Stomach smooth muscle (tissue), 2 donors: ENCODE measurements at regions not wholly inside any gene's neighbourhood (a gene's known extent, or its start where the extent isn't known, plus 50 kb on each side); places are given as distances from the start of the nearest gene placed in this dataset.

Experiments
- H3K27ac ChIP-seq: one replicate; pipeline ENCODE4 v1.7.0; 2013; ENCODE audit warnings: mild to moderate bottlenecking, low read length, inconsistent platforms
- H3K27me3 ChIP-seq, 2 donors: one replicate each; pipeline ENCODE4 v1.7.0; 2013; ENCODE audit warnings: low read length in 2 of 2; ENCODE audit not compliant: insufficient read depth in 2 of 2, control insufficient read depth in 1 of 2
- H3K36me3 ChIP-seq, 2 donors: one replicate each; pipeline ENCODE4 v1.7.0; 2013; ENCODE audit warnings: low read length in 2 of 2; ENCODE audit not compliant: control insufficient read depth in 2 of 2, insufficient read depth in 2 of 2
- H3K4me1 ChIP-seq: one replicate; pipeline ENCODE4 v1.7.0; 2013; ENCODE audit warnings: low read length; ENCODE audit not compliant: control insufficient read depth, insufficient read depth
- H3K4me3 ChIP-seq, 2 donors: one replicate each; pipeline ENCODE4 v1.7.0; 2013; ENCODE audit warnings: low read length in 2 of 2
- H3K9ac ChIP-seq, 2 donors: one replicate each; pipeline ENCODE4 v1.7.0; 2013; ENCODE audit warnings: low read length in 2 of 2, mild to moderate bottlenecking in 1 of 2
- H3K9me3 ChIP-seq, 2 donors: one replicate each; pipeline ENCODE4 v1.7.0; 2013; ENCODE audit warnings: low read length in 2 of 2; ENCODE audit not compliant: control insufficient read depth in 2 of 2
- donor health status: healthy.
- donor health status: Pancreatic carcinoma.

GRCh38 chr10:114754445-114755320 lies 66.9 kb upstream of the FHIP2A start:
- Histone ChIP-seq H3K9ac (no peak overlapping the region), H3K27me3 (no peaks in the 10 kb centered on the region), H3K4me1 (no peaks in the 10 kb centered on the region), H3K4me3 (no peak overlapping the region), H3K9me3 (no peaks in the 10 kb centered on the region), H3K36me3 (no peaks in the 10 kb centered on the region), H3K27ac (no peak overlapping the region)

- Histone ChIP-seq H3K36me3 (no peaks in the 10 kb centered on the region), H3K27ac (no peak overlapping the region), H3K4me3 (no peak overlapping the region), H3K9me3 (no peaks in the 10 kb centered on the region), H3K9ac (no peak overlapping the region), H3K27me3 (no peaks in the 10 kb centered on the region), H3K4me1 (no peaks in the 10 kb centered on the region)
Observed at GRCh38 chr10:114755537-114755936, 66.0 kb upstream of the FHIP2A start.

DNA sequence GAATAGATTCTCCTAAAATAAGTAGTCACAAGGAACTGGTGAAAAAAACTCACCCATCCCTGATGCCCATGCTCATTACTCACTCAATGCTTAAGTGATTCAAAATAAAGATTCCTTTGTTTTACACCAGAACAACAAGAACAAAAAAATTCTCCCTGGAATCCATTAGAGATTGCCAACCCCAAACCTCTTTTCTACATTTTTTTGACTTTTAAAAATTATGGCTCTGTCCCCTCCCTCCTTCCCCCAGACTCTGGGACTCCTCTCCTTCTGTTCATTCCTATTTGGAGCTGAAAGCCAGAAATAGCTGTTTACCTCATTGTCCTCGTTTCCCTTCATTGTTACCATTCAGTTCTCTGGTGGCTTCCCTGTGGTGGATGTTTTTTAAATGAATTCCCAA lies 63.2 kb upstream of the FHIP2A start:
- Histone ChIP-seq H3K9ac (no peak overlapping the region), H3K9me3 (no peaks in the 10 kb centered on the region), H3K4me3 (no peak overlapping the region), H3K4me1 (no peaks in the 10 kb centered on the region), H3K27ac (no peak overlapping the region), H3K27me3 (no peaks in the 10 kb centered on the region), H3K36me3 (no peaks in the 10 kb centered on the region)

DNA sequence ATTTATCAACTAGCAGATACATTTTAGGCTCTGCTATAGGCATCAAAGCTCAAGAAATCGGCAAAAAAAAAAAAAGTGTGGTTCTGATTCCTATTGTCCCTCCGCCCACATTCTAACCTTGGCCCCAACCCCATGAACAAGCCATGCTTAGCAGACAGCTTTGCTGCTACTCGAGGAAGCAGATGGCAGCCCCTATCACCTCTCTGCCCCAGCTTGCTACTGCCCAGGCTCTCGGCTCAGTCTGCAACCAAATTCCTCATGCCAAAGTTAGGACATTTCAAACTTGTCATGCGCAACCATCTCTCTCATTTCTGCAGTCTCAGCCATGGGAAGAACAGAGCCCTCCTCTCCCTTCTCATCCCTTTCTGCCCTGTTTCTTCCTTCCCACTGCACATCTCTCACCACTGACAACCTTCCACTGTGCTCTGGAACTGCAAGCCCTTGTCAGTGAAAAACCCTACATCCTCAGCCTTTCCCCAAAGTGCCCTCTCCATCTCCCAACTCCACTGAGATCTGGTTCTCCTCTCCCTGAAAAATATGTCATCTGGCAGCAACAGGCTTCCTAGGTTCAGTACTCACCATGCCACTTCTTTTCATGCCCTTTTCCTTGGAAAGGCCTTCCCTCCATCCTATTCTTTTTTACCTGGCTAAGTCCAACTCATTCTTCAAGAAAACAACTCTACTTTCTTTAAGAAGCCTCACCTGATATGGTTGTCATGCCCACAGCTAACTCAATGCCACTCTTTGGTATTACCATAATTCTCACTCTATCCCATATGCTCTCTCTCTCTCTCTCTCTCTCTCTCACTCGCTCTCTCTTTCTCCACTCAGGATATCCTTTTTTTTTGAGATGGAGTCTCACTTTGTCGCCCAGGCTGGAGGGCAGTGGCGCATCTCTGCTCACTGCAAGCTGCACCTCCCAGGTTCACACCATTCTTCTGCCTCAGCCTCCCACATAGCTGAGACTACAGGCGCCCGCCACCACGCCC lies 60.1 kb upstream of the FHIP2A start:
- Histone ChIP-seq H3K36me3 (no peaks in the 10 kb centered on the region), H3K9ac (no peak overlapping the region), H3K27me3 (peaks cover 6% of the 10 kb centered on the region in 2 donors), H3K9me3 (no peaks in the 10 kb centered on the region), H3K27ac (no peak overlapping the region), H3K4me3 (no peak overlapping the region), H3K4me1 (no peaks in the 10 kb centered on the region)

DNA sequence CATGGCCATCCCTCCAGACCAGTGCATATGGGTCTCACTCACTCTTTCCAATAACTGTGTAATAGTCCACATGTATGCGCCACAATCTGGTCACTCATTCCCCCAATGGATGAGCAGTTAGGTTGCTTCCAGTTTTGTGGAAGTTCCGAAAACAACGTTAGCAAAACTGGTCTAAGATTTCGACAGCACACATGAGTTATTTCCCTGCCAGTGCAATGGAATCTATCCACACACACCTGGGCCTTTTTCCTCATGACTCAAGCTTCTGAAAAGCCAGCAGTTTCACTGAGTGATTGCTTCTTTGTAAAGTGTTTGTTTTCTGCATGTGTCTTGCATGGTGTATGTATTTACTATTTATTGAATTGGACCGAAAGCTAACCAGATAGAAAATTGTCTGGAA lies 58.8 kb upstream of the FHIP2A start:
- Histone ChIP-seq H3K4me1 (peaks cover 8% of the 10 kb centered on the region), H3K9me3 (no peaks in the 10 kb centered on the region), H3K27me3 (peaks cover 8 to 16% of the 10 kb centered on the region in 2 donors), H3K9ac (no peak overlapping the region), H3K36me3 (no peaks in the 10 kb centered on the region), H3K4me3 (no peak overlapping the region), H3K27ac (no peak overlapping the region)

DNA sequence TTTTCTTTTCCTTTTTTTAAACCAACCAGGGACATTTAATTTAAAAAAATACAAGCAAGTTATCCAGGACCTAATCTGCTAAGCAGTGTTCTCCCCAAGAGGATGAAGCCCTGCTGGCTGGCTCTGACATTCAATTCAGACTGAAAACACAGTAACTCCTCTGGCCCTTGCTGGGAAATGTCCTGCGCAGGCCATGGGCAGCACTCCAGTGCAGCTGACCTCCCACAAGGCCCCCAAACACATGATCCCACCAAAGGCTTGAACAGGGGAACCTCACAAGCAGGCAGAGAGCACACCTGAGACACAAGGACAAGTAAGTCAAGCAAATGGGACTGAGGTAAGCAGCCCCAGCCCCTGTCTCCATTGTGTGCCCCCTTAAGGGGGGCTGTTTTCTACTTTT lies 56.9 kb upstream of the FHIP2A start:
- Histone ChIP-seq H3K27ac (no peak overlapping the region), H3K36me3 (no peaks in the 10 kb centered on the region), H3K9me3 (no peaks in the 10 kb centered on the region), H3K9ac (no peak overlapping the region), H3K27me3 (peaks cover 8 to 16% of the 10 kb centered on the region in 2 donors), H3K4me1 (peaks cover 8% of the 10 kb centered on the region), H3K4me3 (no peak overlapping the region)

- Histone ChIP-seq H3K27ac (no peak overlapping the region), H3K4me1 (peaks cover 8% of the 10 kb centered on the region), H3K4me3 (no peak overlapping the region), H3K9ac (no peak overlapping the region), H3K36me3 (no peaks in the 10 kb centered on the region), H3K27me3 (peaks cover 8 to 16% of the 10 kb centered on the region in 2 donors), H3K9me3 (no peaks in the 10 kb centered on the region)
Observed at GRCh38 chr10:114766470-114766869, 55.1 kb upstream of the FHIP2A start.

- Histone ChIP-seq H3K9me3 (no peaks in the 10 kb centered on the region), H3K9ac (no peak overlapping the region), H3K4me1 (peaks cover 8% of the 10 kb centered on the region), H3K4me3 (peak overlapping the region; percentile 56 to 68), H3K36me3 (no peaks in the 10 kb centered on the region), H3K27ac (no peak overlapping the region), H3K27me3 (peaks cover 8 to 16% of the 10 kb centered on the region in 2 donors)
Observed at GRCh38 chr10:114767101-114767985, 54.2 kb upstream of the FHIP2A start.

DNA sequence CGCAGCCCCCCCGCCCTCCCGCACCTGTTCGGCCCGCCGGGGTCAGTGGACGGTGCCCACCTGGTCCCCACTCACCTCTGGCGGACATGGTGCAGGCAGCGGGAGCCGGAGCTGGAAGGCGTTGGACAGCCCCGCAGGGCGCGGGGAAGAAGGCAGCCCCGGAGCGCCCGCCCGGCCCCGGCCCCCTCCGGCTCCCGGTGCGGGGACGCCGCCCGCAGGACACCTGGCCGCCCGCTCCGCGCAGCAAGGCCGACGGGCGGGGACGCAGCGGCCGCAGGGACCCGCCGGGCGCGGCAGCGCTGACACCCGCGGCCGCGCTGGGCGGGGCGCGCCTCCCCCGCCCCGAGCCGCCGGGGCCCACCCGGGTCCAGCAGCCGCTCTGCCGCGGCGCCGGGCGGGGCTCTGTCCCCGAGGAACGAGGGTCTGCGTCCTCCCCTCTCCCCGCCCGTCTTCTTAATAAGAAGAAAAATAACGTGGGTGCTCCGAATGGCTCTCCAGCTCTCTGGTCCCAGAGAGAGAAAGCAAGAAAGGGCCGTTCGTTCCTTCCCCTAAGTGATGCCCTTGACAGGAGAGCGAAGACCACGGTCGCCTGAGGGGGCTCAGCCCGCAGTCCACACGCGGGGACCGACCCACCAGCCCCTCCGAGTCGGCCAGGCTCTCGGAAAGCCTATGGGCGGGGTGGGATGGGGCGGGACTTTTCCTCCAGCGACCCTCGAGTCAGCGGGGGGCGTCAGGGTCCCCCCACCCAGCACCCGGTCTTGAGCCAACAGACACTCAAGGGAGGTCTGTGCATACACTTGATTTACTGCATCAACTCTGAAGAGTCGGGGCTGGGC lies 53.4 kb upstream of the FHIP2A start:
- no peaks in the 10 kb centered on the region for H3K36me3 ChIP-seq
- H3K4me1 ChIP-seq: peaks cover 8% of the 10 kb centered on the region
- H3K9me3 ChIP-seq: no peaks in the 10 kb centered on the region
- H3K9ac ChIP-seq: no peak overlapping the region
- peak overlapping the region; percentile 56 to 68 for H3K4me3 ChIP-seq
- peaks cover 8 to 16% of the 10 kb centered on the region in 2 donors for H3K27me3 ChIP-seq
- no peak overlapping the region for H3K27ac ChIP-seq
